ENCODE measurements at regions not wholly inside any gene's neighbourhood (a gene's known extent, or its start where the extent isn't known, plus 50 kb on each side); places are given as distances from the start of the nearest gene placed in this dataset.
A peak's percentile ranks its signal among the peaks of the same experiment; 100 is the strongest.

DNA sequence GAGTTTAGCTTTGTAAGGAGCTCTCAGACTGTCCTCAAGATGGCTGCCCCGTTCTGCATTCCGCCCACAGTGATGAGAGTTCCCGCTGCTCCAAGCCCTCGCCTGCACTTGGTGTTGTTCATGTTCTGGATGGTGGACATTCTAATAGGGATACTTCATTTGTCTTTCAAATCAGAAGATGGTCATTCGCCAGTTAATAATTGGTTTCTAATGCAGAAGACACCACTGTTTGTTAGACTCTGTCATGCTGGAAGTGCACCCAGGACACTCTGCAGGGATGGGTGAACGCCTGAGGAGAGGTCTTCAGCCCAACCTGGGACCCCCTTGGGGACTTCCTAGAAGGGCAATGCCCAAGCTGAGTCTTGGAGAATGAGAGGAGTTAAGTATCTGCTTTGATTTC lies 836.4 kb downstream of the TBC1D22A start:
- DNase-seq (ENCODE audit: low read depth, low spot score) = no peak
- in situ Hi-C loops (cut with HindIII; ENCODE audit: low pct_unique_long_range_greater_than_20kb, low sequenced_read_pairs) = no loop called here

DNA sequence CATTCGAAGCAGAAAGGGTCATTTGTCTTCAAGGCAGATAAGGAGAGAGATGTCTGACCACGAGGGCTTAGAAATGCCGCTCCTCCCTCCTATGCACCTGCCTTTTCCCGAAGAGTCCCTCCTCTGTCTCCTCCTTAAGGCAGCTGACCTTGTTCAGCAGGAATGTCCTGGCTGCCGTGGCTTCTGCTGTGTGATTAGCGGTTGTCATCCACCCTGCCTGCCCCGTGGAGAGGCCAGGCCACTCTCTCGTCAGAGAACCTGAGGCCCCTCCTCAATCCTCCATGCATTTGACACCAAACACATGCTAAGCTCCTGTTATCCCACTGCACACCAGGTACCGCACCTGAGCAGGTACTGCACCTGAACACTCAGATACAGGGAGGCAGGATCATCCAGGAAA lies 834.6 kb downstream of the TBC1D22A start:
- in situ Hi-C loops (cut with HindIII; ENCODE audit: low pct_unique_long_range_greater_than_20kb, low sequenced_read_pairs) = no loop called here
- no peak for DNase-seq (ENCODE audit: low read depth, low spot score)

DNA sequence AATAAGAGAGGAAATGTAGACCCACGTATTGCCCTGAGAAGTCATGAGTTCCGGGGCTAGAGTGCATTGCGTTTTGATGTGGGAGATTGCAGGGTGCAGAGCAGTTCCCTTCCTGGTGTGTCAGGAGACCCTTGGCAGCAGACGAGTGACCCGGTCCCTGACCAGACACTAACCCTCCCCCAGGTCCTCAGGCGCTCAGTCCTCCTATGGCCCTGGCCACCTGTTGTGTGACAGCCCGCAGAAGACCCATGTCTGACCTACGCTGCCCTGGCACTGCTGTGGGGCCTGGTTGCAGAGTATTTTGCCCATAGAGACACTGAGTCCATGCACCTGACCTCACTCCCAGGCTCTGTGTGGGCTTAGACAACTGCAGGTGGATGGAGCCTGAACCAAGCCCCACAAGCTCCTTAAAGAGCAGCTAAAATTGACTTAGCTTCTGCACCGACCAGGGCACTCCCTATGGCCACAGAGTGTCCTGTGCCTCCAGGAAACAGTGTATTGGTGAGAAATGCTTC lies 833.8 kb downstream of the TBC1D22A start:
- no peak for DNase-seq (ENCODE audit: low read depth, low spot score)
- in situ Hi-C loops (cut with HindIII; ENCODE audit: low pct_unique_long_range_greater_than_20kb, low sequenced_read_pairs) = no loop called here

DNA sequence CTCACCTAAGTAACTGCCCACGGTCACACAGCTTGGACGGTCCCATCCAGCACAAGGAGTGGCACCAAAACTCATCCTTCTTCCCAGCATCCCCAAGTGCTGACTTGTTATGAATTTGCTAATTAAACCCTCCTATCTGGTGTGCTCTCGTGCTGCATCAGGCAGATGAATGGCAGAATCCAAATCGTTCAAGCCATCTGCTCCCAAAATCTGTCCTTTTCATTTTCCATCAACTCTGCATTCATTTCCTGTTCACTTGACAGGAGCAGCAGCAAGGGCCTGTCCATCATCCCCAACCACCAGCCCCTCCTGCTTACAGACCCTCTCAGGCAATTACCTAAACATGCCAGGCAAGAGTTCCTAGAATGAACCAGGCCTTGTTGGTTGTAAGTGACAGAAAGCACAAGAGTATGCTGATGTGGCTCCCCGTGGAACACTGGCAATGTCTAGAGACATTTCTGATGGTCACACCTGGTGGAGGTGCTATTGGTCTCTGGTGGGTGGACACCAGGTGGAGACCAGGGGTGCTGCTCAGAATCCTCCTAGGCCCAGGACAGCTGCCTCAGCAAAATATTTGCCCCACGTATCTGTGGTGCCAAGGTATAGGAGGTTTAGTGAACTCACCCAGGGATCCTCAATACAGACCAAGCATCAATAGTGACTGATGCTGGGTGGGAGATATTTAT lies 832.5 kb downstream of the TBC1D22A start:
- DNase-seq (ENCODE audit: low read depth, low spot score) = no peak
- in situ Hi-C loops (cut with HindIII; ENCODE audit: low pct_unique_long_range_greater_than_20kb, low sequenced_read_pairs) = no loop called here

DNA sequence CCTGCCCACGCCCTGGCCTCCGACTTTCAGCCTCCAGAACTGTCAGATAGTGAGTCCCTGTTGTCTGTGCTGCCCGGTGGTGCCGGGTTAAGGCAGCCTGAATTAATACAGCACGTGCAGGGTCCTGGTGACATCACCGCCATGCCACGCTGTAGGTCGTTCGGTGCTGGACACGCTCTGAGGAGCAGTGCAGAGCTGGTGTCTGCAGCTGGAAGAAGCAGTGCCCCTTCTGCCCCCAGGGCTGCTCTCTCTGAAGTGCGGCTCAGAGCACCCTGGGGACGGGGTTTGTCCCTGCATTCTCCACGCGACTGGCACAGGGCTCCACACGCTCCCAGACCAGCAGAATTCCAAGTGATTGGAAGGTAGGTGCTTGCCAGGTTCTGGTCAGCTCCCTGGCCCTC lies 831.5 kb downstream of the TBC1D22A start:
- no peak for DNase-seq (ENCODE audit: low read depth, low spot score)
- in situ Hi-C loops (cut with HindIII; ENCODE audit: low pct_unique_long_range_greater_than_20kb, low sequenced_read_pairs) = no loop called here

DNA sequence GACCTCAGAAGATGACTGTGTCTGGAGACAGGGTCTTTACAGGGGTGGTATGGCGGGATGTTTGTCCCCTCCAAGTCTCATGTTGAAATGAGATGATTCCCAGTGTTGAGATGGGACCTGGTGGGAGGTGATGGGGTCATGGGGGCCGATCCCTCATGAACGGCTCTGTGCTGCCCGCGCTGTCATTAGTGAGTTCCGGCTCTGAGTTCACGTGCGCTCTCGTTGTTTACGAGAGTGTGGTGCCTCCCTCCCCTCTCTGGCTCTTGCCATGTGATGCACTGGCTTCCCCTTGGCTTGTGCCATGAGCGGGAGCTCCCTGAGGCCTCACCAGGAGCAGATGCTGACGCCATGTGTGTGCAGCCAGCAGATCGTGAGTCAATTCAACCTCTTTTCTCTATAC lies 830.8 kb downstream of the TBC1D22A start:
- DNase-seq (ENCODE audit: low read depth, low spot score) = no peak
- in situ Hi-C loops (cut with HindIII; ENCODE audit: low pct_unique_long_range_greater_than_20kb, low sequenced_read_pairs) = no loop called here

DNA sequence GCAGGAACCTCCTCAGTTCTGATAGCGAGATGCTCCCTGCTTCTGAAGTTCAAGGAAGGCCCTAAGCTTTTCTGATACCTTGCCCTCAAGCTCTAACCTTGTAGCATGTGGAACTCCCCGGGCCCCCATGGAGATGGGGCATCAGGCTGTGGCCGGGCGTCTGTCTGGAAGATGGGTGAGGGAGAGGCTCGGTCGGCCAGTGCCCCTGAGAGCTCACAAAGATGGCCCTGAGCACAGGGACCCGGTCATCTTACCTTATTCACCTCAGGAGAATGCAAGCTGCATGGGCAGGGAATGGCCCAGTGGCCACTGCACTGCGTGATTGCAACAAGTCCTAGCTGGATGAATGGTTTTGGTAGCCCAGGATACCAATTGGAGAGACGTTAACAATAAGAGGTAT lies 830.3 kb downstream of the TBC1D22A start:
- no peak for DNase-seq (ENCODE audit: low read depth, low spot score)
- in situ Hi-C loops (cut with HindIII; ENCODE audit: low pct_unique_long_range_greater_than_20kb, low sequenced_read_pairs) = no loop called here

DNA sequence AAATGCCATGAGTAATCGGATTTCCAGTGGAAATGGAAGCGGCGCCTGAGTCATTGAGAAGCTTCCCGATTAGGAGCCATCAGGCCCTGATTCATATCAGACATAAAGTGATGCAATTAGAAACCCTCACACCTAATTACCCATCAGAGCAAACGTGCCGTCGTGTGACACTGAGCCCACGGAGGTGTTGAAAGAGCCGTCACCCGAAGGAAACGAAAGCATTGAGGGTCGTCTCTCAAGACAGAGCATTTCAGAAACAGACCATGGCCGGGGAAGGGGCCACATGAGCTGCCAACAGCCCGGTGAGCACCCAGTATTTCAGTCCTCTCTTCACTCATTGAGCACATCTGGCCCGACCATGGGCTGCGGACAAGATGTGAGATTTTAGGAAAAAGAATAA lies 829.3 kb downstream of the TBC1D22A start:
- in situ Hi-C loops (cut with HindIII; ENCODE audit: low pct_unique_long_range_greater_than_20kb, low sequenced_read_pairs) = no loop called here
- DNase-seq (ENCODE audit: low read depth, low spot score) = no peak

DNA sequence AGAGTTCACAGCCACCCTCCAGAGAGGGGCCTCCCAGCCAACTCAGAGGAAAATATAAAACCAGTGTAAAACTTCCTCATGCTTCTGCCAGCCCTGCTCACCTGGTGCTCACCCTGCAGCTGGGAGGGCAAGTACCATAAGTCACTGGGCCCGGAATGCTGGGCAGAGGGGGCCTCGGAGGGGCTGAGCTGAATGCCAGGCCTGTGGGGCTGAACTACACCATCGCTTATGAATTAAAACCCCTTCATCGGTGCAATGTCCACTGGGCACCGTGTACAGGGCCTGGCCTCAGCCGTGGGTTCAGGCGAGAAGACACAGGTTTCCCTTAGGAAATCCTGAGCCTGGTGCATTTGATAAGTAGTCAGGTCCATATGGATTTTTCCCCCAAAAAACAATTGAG lies 828.6 kb downstream of the TBC1D22A start:
- no peak for DNase-seq (ENCODE audit: low read depth, low spot score)
- in situ Hi-C loops (cut with HindIII; ENCODE audit: low pct_unique_long_range_greater_than_20kb, low sequenced_read_pairs) = no loop called here

DNA sequence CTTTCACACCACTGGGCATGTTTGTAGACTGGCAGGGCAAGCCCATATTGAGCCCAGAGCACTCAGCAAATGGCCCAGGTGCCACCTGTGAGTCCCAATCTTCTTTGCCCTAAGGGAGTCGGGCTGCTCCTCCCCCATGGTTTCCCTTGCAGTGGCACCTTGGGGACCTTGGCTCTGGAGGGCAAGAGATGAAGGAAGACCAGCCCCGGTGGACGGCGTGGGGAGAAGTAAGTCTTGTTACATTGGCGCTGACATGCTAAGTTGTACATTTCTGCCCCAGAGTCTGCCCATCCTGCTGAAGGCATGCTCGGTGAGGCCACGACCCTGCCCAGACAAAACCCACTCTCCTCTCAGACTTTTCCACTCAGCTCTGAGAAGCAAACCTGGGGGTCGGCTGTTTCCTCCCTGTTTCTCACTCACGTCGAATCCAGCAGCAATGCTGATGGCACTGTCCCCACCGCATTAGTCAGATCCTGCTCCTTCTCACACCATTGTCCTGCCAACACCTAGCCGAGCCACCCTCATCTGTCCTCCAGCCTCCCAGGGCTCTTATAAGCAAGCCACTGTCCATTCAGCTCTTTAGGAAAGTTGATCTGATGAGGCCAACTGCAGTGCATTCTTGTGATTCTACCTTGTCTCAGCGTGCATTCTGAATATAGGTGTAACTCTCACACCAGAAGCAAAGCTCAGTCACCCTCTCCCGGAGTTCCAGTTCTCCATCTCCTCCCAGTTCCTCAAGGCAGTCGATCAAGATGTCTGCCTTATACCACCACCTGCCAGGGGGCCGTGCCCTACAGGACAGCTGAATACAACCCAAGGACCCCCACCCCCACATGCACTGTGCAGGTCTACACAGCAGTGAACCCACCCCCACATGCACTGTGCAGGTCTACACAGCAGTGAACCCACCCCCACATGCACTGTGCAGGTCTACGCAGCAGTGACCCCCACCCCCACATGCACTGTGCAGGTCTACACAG lies 827.1 kb downstream of the TBC1D22A start:
- DNase-seq (ENCODE audit: low read depth, low spot score) = no peak
- in situ Hi-C loops (cut with HindIII; ENCODE audit: low pct_unique_long_range_greater_than_20kb, low sequenced_read_pairs) = no loop called here

DNA sequence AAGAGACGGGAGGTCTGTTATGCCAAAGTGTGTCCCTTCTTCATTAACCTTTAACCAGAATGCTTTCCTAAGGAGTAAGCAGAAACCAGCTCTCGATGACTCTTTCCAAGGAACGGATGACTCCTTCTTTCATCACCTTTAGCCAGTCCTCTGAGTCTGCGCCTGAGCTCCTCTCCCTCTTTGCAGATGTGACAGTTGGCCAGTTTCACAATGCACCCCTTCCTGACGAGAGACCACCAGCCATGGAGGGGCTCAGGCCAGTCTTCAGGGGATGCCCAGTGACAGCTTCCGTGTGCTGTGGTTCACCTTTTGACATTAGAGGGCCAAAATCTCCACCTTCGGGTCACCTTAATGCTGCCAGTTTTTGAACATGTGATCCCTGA lies 826.1 kb downstream of the TBC1D22A start:
- DNase-seq (ENCODE audit: low read depth, low spot score) = no peak
- in situ Hi-C loops (cut with HindIII; ENCODE audit: low pct_unique_long_range_greater_than_20kb, low sequenced_read_pairs) = no loop called here

DNA sequence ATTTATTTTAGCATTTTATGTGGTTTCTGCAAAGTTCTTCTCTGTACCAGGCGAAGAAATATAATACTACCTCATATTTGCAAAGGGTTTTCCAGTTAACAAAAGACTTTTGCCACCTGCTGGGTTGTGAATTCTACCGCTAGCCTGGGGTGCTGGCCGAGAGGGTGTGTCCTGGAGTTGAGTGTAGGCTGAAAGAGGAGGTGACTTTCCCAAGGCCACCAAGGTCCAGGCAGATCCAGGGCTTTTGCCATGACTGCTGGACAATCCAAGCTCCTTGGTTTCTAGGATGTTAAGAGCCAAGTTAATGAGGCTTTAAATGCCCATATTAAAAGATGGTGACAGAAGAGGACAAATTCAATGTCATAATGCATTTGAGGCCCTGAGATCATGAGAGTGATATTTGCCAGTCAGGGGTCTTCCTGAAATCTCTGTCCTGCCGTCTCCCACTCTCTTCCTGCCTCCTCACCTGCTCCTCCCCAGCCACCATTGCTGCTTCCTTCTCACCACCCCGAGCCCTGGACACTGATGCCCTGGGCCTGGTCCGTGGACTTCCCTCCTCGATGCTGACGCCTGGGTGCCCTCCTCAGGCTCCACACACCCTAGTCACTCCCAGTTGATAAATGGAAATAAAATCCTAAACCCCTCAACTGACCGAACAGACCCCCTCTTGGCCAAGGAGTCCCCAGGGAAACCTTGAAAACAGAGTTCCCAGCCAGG lies 825.6 kb downstream of the TBC1D22A start:
- no peak for DNase-seq (ENCODE audit: low read depth, low spot score)
- in situ Hi-C loops (cut with HindIII; ENCODE audit: low pct_unique_long_range_greater_than_20kb, low sequenced_read_pairs) = no loop called here

DNA sequence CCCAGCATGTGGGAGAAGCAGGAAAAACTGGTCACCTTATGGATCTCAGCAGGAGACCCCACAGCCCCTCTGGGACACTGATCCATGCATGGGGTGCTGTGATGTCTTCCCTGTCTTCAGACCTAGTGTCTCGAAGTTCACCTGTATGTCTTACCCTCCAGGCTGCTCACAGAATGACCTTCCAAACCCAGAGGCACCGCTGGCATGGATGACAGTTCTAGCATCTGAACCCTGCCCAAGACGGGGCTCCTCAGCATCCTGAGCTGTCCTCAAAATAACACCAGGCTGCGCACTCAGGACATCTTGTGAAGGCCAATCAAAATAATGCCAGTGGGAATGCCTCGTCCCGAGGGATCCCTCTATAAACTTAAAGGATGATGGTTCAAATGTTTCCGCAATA lies 824.9 kb downstream of the TBC1D22A start:
- DNase-seq (ENCODE audit: low read depth, low spot score) = no peak
- in situ Hi-C loops (cut with HindIII; ENCODE audit: low pct_unique_long_range_greater_than_20kb, low sequenced_read_pairs) = no loop called here

DNA sequence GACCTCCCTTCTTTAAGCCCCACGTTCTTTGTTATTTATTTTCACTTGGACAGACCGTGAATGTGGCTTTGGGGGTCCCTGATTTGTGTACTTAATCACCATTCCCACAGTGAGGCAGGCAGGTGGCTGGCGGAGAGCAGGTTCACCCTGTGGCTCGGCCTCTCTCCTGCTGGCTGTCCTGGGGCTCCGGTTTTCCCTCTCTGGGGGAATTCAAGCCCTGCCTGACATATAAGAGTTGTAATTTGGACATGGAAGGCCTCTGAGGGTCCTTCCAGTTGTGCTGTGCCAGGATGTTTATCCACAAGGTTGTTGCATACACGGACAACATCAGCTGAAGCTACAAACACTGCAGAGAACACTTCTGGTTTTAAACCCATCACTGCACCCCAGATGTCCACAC lies 824.5 kb downstream of the TBC1D22A start:
- no peak for DNase-seq (ENCODE audit: low read depth, low spot score)
- in situ Hi-C loops (cut with HindIII; ENCODE audit: low pct_unique_long_range_greater_than_20kb, low sequenced_read_pairs) = no loop called here

DNA sequence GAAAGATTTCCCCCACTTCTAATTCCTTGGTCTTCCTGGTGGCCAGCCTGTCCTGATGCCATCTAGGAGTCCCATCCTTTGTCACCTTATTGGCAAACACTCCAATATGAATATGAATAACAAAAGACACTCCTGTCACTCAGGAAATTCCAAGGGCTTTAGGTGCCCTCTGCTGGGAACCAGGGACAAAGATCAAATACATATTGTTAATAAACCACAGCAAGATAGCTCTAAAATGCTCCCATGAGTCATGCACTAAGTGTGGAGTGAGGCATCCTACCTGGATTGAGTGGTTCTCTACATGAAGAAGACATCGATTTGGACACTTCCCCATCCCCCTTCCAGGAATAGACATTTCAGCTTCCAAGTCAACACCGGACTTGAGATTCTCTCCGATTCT lies 823.6 kb downstream of the TBC1D22A start:
- in situ Hi-C loops (cut with HindIII; ENCODE audit: low pct_unique_long_range_greater_than_20kb, low sequenced_read_pairs) = no loop called here
- DNase-seq (ENCODE audit: low read depth, low spot score) = peak; percentile 42

DNA sequence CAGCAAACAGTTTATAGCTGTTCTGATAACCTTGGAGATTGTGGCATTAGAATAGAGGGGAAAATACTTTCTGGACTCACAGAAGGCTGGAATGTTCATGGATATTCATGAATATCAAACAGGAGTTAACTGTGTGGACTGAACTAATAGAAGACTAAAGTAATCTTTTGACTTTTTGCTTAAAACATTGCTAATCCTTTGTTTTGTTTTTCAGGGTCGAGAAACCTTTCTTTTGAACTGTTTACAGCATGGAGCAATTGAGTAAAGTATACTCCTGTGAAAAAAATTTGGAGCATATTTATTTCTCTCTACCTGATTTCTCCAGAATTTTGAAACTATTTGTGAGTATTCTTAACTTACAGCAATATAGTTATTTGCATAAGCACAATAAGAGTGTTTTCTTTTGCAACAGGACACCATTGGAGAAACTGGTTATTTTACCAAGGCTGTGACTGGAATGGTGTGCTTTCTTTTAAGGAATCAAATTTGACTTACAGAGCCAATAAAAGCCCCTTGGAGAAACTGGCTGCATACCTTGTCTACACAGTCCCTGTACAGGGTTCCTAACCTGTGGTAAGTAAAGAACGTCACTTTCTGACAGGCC lies 821.6 kb downstream of the TBC1D22A start:
- DNase-seq (ENCODE audit: low read depth, low spot score) = no peak
- in situ Hi-C loops (cut with HindIII; ENCODE audit: low pct_unique_long_range_greater_than_20kb, low sequenced_read_pairs) = no loop called here

DNA sequence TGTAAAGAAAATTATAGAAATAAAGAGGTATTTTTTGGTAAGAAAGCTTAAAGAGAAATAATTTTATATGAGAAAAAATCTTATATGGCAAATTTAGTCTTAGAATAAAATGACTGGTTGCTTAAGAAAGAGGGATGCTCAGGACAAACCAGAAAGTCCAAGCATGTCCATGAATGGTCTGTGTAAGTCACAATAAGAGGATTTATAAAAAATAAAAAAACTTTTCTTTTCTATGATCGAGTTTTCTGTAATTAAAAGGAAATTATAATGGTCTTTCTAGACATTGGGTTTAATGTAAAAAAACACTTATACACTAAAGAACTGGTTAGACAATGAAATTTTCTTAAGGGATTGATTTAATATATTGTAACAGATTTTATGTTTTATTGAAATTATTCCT lies 819.6 kb downstream of the TBC1D22A start:
- DNase-seq (ENCODE audit: low read depth, low spot score) = no peak
- in situ Hi-C loops (cut with HindIII; ENCODE audit: low pct_unique_long_range_greater_than_20kb, low sequenced_read_pairs) = no loop called here

DNA sequence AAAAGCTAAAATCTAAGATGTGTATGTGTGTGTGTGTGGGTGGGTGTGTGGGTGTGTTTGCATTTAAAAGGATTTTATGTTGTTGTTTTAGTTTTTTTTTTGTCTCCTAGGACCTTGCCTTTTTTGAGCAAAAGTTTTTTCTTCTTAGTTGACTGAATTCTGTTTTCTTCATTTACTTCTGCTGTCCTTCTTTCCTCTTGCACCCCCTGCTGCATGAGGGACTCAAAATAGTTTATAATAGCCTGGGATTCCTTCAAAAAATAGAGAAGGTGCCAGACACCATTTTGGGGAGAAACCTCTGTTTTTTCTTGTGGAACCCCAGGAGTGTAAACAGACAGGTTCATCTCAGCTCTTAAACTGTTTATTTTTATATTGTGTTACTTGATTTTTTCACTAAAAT lies 817.7 kb downstream of the TBC1D22A start:
- DNase-seq (ENCODE audit: low read depth, low spot score) = no peak
- in situ Hi-C loops (cut with HindIII; ENCODE audit: low pct_unique_long_range_greater_than_20kb, low sequenced_read_pairs) = no loop called here

All from SK-MEL-5 (cell line).